Activated CD4-positive, alpha-beta T cell treated with anti-CD3 and anti-CD28 coated beads, Interleukin-2, amount 10 ng/mL, durations not matched to agents 24 days and 14 days (primary cell): ENCODE measurements at regions not wholly inside any gene's neighbourhood (a gene's known extent, or its start where the extent isn't known, plus 50 kb on each side); places are given as distances from the start of the nearest gene placed in this dataset.

Experiments used
- DNase-seq: peaks from one replicate; pipeline ENCODE4 v3.0.0; 2022
- H3K27ac Mint-ChIP-seq: one replicate; pipeline ENCODE4 v1.8.0; 2022; ENCODE audit warnings: mild to moderate bottlenecking, mixed read lengths
- H3K27me3 Mint-ChIP-seq: one replicate; pipeline ENCODE4 v1.8.0; 2022; ENCODE audit warnings: mixed read lengths
- H3K36me3 Mint-ChIP-seq: one replicate; pipeline ENCODE4 v1.8.0; 2022; ENCODE audit warnings: low read depth, mild to moderate bottlenecking, mixed read lengths
- H3K4me1 Mint-ChIP-seq: one replicate; pipeline ENCODE4 v1.8.0; 2021; ENCODE audit warnings: mixed read lengths
- H3K4me3 Mint-ChIP-seq: one replicate; pipeline ENCODE4 v1.8.0; 2022; ENCODE audit warnings: mild to moderate bottlenecking, moderate library complexity, mixed read lengths
- H3K9me3 Mint-ChIP-seq: one replicate; pipeline ENCODE4 v1.8.0; 2021; ENCODE audit warnings: mixed read lengths
- intact Hi-C: fragments of 100-400 bp; cut with micrococcal nuclease; formaldehyde crosslinking; loops from one replicate; pipeline ENCODE4 v1.15.1; 2023

- peaks cover 10% of the 10 kb centered on the region for H3K9me3 Mint-ChIP-seq
- no peaks in the 10 kb centered on the region for H3K36me3 Mint-ChIP-seq
- no peaks in the 10 kb centered on the region for H3K4me1 Mint-ChIP-seq
- no peak overlapping the region for H3K27ac Mint-ChIP-seq
- intact Hi-C loops, result no loop called here
- no peaks in the 10 kb centered on the region for H3K27me3 Mint-ChIP-seq
- DNase-seq, result no peak
- H3K4me3 Mint-ChIP-seq, result no peak overlapping the region
Observed at GRCh38 chr15:25235391-25235790, 203.4 kb downstream of the UBE3A start.

DNA sequence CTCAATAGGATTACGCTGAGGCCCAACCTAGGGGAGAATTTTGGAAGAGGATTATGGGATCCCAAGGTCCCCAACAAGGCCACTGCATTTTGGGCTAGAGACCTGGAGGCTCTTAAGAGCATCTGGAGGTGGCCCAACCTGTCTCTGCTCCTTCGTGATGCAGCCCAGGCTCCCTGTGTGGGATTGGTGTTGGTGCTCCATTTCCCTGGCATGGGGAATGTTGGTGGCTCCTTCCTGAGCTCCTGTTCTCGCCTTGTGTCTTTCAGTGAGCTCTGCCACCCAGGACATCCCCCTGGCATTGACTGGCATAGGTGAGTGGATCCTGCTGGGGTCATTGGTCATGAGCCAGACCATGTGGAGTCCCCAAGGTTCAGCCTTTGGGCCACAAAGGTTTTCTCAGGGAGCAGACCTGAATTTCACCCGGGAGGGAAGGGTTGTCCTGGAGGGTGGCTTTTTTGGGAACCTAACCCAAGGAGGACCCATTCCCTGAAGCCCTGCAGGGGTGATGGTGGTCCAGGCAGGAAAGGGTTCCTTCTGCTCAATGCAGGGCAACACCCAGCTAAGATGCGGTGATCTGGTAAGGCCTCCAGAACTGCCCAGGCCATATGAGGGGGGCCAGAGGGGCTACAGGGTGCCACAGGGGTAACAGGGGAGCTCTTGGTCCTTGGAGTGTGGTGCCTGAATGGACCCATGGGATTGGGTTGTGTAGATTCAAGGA lies 202.5 kb downstream of the UBE3A start:
- no peaks in the 10 kb centered on the region for H3K27me3 Mint-ChIP-seq
- no peaks in the 10 kb centered on the region for H3K36me3 Mint-ChIP-seq
- no peak overlapping the region for H3K27ac Mint-ChIP-seq
- intact Hi-C loops, result no loop called here
- no peaks in the 10 kb centered on the region for H3K4me1 Mint-ChIP-seq
- no peak for DNase-seq
- H3K4me3 Mint-ChIP-seq, result no peak overlapping the region
- H3K9me3 Mint-ChIP-seq, result peaks cover 10% of the 10 kb centered on the region

GRCh38 chr15:25236861-25237155 lies 202.0 kb downstream of the UBE3A start:
- no peaks in the 10 kb centered on the region for H3K27me3 Mint-ChIP-seq
- DNase-seq, result no peak
- intact Hi-C loops, result no loop called here
- H3K9me3 Mint-ChIP-seq, result peaks cover 10% of the 10 kb centered on the region
- no peak overlapping the region for H3K4me3 Mint-ChIP-seq
- no peak overlapping the region for H3K27ac Mint-ChIP-seq
- no peaks in the 10 kb centered on the region for H3K4me1 Mint-ChIP-seq
- no peaks in the 10 kb centered on the region for H3K36me3 Mint-ChIP-seq

- H3K4me1 Mint-ChIP-seq, result no peaks in the 10 kb centered on the region
- H3K27ac Mint-ChIP-seq, result no peak overlapping the region
- peaks cover 10% of the 10 kb centered on the region for H3K9me3 Mint-ChIP-seq
- no peaks in the 10 kb centered on the region for H3K27me3 Mint-ChIP-seq
- DNase-seq, result no peak
- H3K36me3 Mint-ChIP-seq, result no peaks in the 10 kb centered on the region
- no peak overlapping the region for H3K4me3 Mint-ChIP-seq
- intact Hi-C loops, result no loop called here
Observed at GRCh38 chr15:25237291-25237978, 201.4 kb downstream of the UBE3A start.

- H3K27ac Mint-ChIP-seq, result no peak overlapping the region
Observed at GRCh38 chr15:25238126-25238525, 200.7 kb downstream of the UBE3A start.

GRCh38 chr15:25238716-25239470 lies 199.9 kb downstream of the UBE3A start:
- no peaks in the 10 kb centered on the region for H3K27me3 Mint-ChIP-seq
- H3K4me1 Mint-ChIP-seq, result no peaks in the 10 kb centered on the region
- intact Hi-C loops, result no loop called here
- no peak for DNase-seq
- peaks cover 10% of the 10 kb centered on the region for H3K9me3 Mint-ChIP-seq
- H3K27ac Mint-ChIP-seq, result no peak overlapping the region
- H3K36me3 Mint-ChIP-seq, result no peaks in the 10 kb centered on the region
- no peak overlapping the region for H3K4me3 Mint-ChIP-seq

More at GRCh38 chr15:25238126-25238525, 200.7 kb downstream of the UBE3A start:
- peaks cover 10% of the 10 kb centered on the region for H3K9me3 Mint-ChIP-seq
- no peaks in the 10 kb centered on the region for H3K36me3 Mint-ChIP-seq
- intact Hi-C loops, result no loop called here
- DNase-seq, result no peak
- H3K4me1 Mint-ChIP-seq, result no peaks in the 10 kb centered on the region
- H3K4me3 Mint-ChIP-seq, result no peak overlapping the region
- no peaks in the 10 kb centered on the region for H3K27me3 Mint-ChIP-seq

DNA sequence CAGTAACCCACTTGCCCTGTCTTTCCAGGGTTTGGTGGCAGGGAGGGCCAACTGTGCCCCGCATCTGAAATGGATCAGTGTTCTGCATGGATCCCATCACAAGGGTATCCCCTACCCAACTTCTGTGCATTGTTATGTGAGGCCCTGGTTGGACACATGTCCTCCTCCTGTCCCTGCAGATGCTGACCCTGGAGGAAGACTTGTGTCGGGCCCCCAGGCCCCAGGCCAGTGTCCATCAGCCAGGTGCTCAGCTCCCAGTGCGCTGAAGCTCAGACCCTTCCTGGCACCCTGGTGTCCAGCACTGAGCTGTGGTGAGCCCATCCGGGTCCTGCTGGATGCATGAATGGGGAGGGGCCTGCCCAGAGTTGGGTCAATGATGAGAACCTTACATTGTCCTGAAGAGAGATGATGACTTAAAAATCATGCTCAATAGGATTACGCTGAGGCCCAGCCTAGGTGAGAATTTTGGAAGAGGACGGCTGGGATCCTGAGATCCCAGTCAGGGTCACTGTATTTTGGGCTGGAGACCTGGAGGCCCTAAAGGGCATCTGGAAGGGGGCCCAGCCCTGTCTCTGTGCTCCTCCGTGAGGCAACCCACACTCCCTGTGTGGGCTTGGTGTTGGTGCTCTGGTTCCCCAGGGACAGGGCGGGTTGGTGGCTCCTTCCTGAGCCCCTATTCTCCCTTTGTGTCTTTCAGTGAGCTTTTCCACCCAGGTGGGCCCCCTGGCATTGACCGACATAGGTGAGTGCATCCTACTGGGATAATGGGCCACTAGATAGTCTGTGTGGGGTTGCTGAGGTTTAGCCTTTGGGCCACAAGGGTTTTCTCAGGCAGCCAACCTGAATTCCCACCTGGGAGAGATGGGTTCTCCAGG lies 199.1 kb downstream of the UBE3A start:
- Mint-ChIP-seq H3K36me3 (no peaks in the 10 kb centered on the region), H3K27me3 (no peaks in the 10 kb centered on the region), H3K4me3 (no peak overlapping the region), H3K27ac (no peak overlapping the region), H3K4me1 (no peaks in the 10 kb centered on the region), H3K9me3 (peaks cover 6% of the 10 kb centered on the region)
- DNase-seq, result no peak
- intact Hi-C loops, result no loop called here

DNA sequence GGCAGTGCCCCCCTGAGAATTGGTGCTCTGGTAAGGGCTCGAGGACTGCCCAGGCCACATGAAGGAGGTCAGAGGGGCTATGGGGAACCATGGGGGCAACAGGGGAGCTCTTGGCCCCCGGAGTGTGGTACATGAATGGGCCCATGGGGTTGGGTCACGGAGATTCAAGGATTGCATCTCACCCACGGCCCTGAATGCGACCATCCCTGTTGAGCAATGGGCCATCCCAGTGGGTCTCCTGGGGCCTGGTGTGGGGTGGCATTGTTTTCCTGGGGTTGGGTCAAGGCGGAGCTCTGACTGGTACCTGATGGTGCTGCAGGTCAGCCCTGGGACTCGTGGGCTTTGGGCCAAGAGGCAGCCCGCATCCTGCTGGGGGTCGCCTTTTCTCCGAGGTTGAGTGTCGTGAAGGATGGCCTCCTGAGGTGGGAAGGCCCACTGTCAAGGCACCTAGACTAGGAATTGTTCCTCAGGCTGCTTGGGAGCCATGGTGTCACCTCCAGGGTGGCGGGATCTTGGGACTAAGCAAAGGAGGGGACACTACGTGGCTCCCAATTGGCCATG lies 198.3 kb downstream of the UBE3A start:
- H3K27ac Mint-ChIP-seq, result no peak overlapping the region
- no peaks in the 10 kb centered on the region for H3K36me3 Mint-ChIP-seq
- H3K4me1 Mint-ChIP-seq, result no peaks in the 10 kb centered on the region
- H3K9me3 Mint-ChIP-seq, result peaks cover 6% of the 10 kb centered on the region
- DNase-seq, result no peak
- intact Hi-C loops, result no loop called here
- no peaks in the 10 kb centered on the region for H3K27me3 Mint-ChIP-seq
- H3K4me3 Mint-ChIP-seq, result no peak overlapping the region

DNA sequence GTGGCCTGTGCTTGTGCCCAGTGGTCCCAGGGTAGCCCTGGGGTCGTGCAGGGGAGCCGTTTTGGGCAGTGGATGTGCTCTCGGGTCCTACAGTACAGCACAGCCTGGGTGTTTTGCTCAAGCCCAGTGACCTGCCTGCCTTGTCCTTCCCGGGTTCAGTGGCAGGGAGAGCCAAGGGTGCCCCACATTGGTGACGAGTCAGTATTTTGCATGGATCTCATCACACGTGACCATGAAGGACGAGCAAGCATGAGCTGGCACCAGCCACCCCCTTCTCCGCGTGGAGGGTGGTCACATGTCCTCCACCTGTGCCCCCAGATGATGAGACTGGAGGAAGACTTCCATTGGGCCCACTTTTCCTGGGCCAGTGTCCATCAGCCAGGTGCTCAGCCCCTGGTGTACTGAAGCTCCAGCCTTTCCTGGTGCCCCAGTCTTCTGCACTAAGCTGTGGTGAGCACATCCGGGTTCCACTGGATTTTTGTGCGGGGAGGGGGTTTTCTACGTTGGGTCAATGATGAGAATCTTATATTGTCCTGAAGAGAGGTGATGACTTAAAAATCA lies 197.5 kb downstream of the UBE3A start:
- Mint-ChIP-seq H3K27ac (no peak overlapping the region), H3K4me3 (no peak overlapping the region), H3K9me3 (peaks cover 3% of the 10 kb centered on the region), H3K27me3 (no peaks in the 10 kb centered on the region), H3K4me1 (no peaks in the 10 kb centered on the region), H3K36me3 (no peaks in the 10 kb centered on the region)
- DNase-seq, result no peak
- intact Hi-C loops, result no loop called here

DNA sequence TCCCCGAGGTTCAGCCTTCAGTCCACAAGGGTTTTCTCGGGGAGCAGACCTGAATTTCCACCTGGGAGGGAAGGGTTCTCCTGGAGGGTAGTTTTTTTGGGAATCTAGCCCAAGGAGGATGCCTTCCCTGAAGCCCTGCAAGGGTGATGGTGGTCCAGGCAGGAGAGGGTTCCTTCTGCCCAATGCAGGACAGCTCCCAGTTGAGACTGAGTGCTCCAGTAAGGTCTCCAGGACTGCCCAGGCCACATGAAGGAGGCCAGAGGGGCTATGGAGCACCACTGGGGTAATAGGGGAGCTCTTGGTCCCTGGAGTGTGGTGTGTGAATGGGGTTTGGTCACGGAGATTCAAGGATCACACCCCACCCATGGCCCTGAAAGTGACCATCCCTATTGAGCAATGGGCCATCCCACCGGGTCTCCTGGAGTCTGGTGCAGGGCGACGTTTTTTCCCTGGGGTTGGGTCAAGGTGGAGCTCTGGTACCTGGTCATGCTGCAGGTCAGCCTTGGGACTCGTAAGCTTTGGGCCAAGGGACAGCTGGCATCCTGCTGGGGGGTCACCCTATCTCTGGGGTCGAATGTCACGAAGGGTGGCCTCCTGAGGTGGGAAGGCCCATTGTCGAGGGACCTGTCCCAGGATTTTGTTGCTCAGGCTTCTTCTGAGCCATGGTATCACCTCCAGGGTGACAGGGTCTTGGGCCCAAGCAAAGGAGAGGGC lies 196.5 kb downstream of the UBE3A start:
- Mint-ChIP-seq H3K4me1 (no peaks in the 10 kb centered on the region), H3K27ac (no peak overlapping the region), H3K4me3 (no peak overlapping the region), H3K27me3 (no peaks in the 10 kb centered on the region), H3K9me3 (peaks cover 7% of the 10 kb centered on the region), H3K36me3 (no peaks in the 10 kb centered on the region)
- no peak for DNase-seq
- intact Hi-C loops, result no loop called here

DNA sequence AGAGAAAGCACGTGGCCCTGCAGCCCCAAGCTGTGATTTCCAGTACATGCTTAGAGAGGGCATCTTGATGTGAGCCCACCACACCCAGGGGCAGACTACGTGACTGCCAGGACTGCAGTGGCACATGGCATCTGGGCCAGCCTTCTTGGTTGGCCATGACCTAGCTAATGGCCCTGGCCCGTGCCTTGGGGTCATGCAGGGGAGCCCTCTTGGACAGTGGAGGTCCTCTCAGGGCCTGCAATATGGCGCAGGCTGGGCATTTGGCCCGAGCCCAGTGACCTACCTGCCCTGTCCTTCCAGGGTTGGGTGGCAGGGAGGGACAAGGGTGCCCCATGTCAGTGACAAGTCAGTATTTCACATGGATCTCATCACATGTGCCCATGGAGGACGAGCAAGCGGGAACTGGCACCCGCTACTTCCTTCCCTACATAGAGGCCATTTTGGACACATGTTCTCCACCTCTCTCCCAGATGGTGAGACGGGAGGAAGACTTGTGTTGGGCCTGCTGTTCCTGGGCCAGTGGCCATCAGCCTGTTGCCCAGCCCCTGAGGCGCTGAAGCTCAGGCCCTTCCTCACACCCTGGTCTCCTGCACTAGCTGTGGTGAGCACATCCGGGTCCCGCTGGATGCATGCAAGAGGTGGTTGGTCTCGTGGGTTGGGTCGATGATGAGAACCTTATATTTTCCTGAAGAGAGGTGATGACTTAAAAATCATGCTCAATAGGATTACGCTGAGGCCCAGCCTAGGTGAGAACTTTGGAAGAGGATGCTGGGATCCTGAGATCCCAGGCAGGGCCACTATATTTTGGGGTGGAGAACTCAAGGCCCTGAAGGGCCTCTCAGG lies 195.6 kb downstream of the UBE3A start:
- intact Hi-C loops, result no loop called here
- DNase-seq, result no peak
- H3K27me3 Mint-ChIP-seq, result no peaks in the 10 kb centered on the region
- peaks cover 7% of the 10 kb centered on the region for H3K9me3 Mint-ChIP-seq
- no peaks in the 10 kb centered on the region for H3K4me1 Mint-ChIP-seq
- H3K36me3 Mint-ChIP-seq, result no peaks in the 10 kb centered on the region
- H3K27ac Mint-ChIP-seq, result no peak overlapping the region
- no peak overlapping the region for H3K4me3 Mint-ChIP-seq

GRCh38 chr15:25243800-25244097 lies 195.1 kb downstream of the UBE3A start:
- intact Hi-C loops, result no loop called here
- H3K27me3 Mint-ChIP-seq, result no peaks in the 10 kb centered on the region
- no peak for DNase-seq
- H3K4me3 Mint-ChIP-seq, result no peak overlapping the region
- no peak overlapping the region for H3K27ac Mint-ChIP-seq
- H3K9me3 Mint-ChIP-seq, result peaks cover 7% of the 10 kb centered on the region
- H3K36me3 Mint-ChIP-seq, result no peaks in the 10 kb centered on the region
- H3K4me1 Mint-ChIP-seq, result no peaks in the 10 kb centered on the region
